Neural cell (in vitro differentiated cells): ENCODE measurements at regions not wholly inside any gene's neighbourhood (a gene's known extent, or its start where the extent isn't known, plus 50 kb on each side); places are given as distances from the start of the nearest gene placed in this dataset.

Experiments
- H2AFZ ChIP-seq: fragments of 200-600, 300-800 bp; sonication (generic), shearing (Covaris generic); 2 replicates; pipeline ENCODE4 v1.6.0; 2014; ENCODE audit warnings: low read depth, mild to moderate bottlenecking, antibody characterized with exemption, low read length, moderate library complexity
- H3F3A ChIP-seq: fragments of 200-600 bp; shearing (Covaris generic); 2 replicates; pipeline ENCODE4 v1.6.1; 2016; ENCODE audit warnings: mild to moderate bottlenecking, moderate library complexity, mixed read lengths, antibody characterized with exemption, low read length; ENCODE audit not compliant: insufficient read depth, poor library complexity, severe bottlenecking
- H3K27ac ChIP-seq: fragments of 200-600, 300-800 bp; sonication (generic), shearing (Covaris generic); 2 replicates; pipeline ENCODE4 v1.5.1; 2014; ENCODE audit warnings: mild to moderate bottlenecking, low read length, moderate library complexity
- H3K27me3 ChIP-seq: fragments of 300-800, 200-600 bp; sonication (generic), shearing (Covaris generic); 2 replicates; pipeline ENCODE4 v1.6.0; 2014; ENCODE audit warnings: mild to moderate bottlenecking, low read depth, low read length, moderate library complexity; ENCODE audit not compliant: insufficient read depth
- H3K36me3 ChIP-seq: fragments of 300-800, 200-600 bp; sonication (generic), shearing (Covaris generic); 2 replicates; pipeline ENCODE4 v1.5.1; 2014; ENCODE audit warnings: mild to moderate bottlenecking, antibody characterized with exemption, low read length, moderate library complexity; ENCODE audit not compliant: insufficient read depth
- H3K4me2 ChIP-seq: fragments of 300-800, 200-600 bp; sonication (generic), shearing (Covaris generic); 2 replicates; pipeline ENCODE4 v1.6.0; 2014; ENCODE audit warnings: mild to moderate bottlenecking, low read length
- H3K4me3 ChIP-seq: fragments of 300-800, 200-600 bp; sonication (generic), shearing (Covaris generic); 2 replicates; pipeline ENCODE4 v1.5.1; 2014; ENCODE audit warnings: mild to moderate bottlenecking, low read length, moderate library complexity
- H3K79me2 ChIP-seq: fragments of 200-600 bp; shearing (Covaris generic); replicated peaks from 2 replicates; pipeline ENCODE4 v1.6.0; 2014; ENCODE audit warnings: mild to moderate bottlenecking, low read length, moderate library complexity; ENCODE audit not compliant: insufficient read depth
- H3K9ac ChIP-seq: fragments of 300-800, 200-600 bp; sonication (generic), shearing (Covaris generic); 2 replicates; pipeline ENCODE4 v1.6.1; 2016; ENCODE audit warnings: mild to moderate bottlenecking, low read length, mixed read lengths
- H3K9me2 ChIP-seq: fragments of 200-600 bp; shearing (Covaris generic); 2 replicates; pipeline ENCODE4 v1.6.1; 2016; ENCODE audit warnings: mild to moderate bottlenecking, low read length, mixed read lengths; ENCODE audit not compliant: insufficient read depth
- H3K9me3 ChIP-seq: fragments of 200-600, 300-800 bp; sonication (generic), shearing (Covaris generic); 2 replicates; pipeline ENCODE4 v1.6.1; 2016; ENCODE audit warnings: mild to moderate bottlenecking, mixed run types, low read length, moderate library complexity, mixed read lengths
- H4K20me1 ChIP-seq: fragments of 200-600 bp; shearing (Covaris generic); 2 replicates; pipeline ENCODE4 v1.6.1; 2016; ENCODE audit warnings: mild to moderate bottlenecking, mixed run types; ENCODE audit not compliant: insufficient read depth
- CTCF ChIP-seq: fragments of 450-650 bp; IDR thresholded peaks from 2 replicates; pipeline ENCODE4 v1.5.1; 2014; ENCODE audit warnings: antibody characterized with exemption, mild to moderate bottlenecking, moderate library complexity; ENCODE audit not compliant: poor library complexity, severe bottlenecking
- EP300 ChIP-seq: fragments of 450-650 bp; conservative IDR thresholded peaks from 2 replicates; pipeline ENCODE4 v1.6.1; 2014; ENCODE audit warnings: antibody characterized with exemption, mild to moderate bottlenecking, moderate library complexity; ENCODE audit not compliant: poor library complexity, severe bottlenecking
- EZH2 ChIP-seq: fragments of 200-600, 300-800 bp; shearing (Covaris generic), sonication (generic); IDR thresholded peaks from 2 replicates; pipeline ENCODE4 v1.6.1; 2014; ENCODE audit warnings: antibody characterized with exemption, low read length, borderline replicate concordance, mild to moderate bottlenecking; ENCODE audit not compliant: insufficient read depth, poor library complexity, severe bottlenecking
- MXI1 ChIP-seq: fragments of 450-650 bp; conservative IDR thresholded peaks from 2 replicates; pipeline ENCODE4 v1.6.1; 2014; ENCODE audit warnings: antibody characterized with exemption, mild to moderate bottlenecking; ENCODE audit not compliant: poor library complexity, severe bottlenecking
- POLR2AphosphoS5 ChIP-seq: IDR thresholded peaks from 2 replicates; pipeline ENCODE4 v1.6.1; 2012
- RAD21 ChIP-seq: fragments of 450-650 bp; conservative IDR thresholded peaks from 2 replicates; pipeline ENCODE4 v1.6.1; 2014; ENCODE audit warnings: antibody characterized with exemption, mild to moderate bottlenecking, moderate library complexity
- REST ChIP-seq: IDR thresholded peaks from 2 replicates; pipeline ENCODE4 v1.6.1; 2012; ENCODE audit warnings: borderline replicate concordance
- SMC3 ChIP-seq: fragments of 450-650 bp; conservative IDR thresholded peaks from 2 replicates; pipeline ENCODE4 v1.6.1; 2014; ENCODE audit warnings: antibody characterized with exemption, mild to moderate bottlenecking, moderate library complexity; ENCODE audit not compliant: poor library complexity
- TAF1 ChIP-seq: IDR thresholded peaks from 2 replicates; pipeline ENCODE4 v1.6.1; 2012; ENCODE audit warnings: low read depth

GRCh38 chr5:108636135-108636853 lies 111.4 kb upstream of the FER start:
- no peak overlapping the region for H2AFZ ChIP-seq
- H3K79me2 ChIP-seq = no peaks in the 10 kb centered on the region
- H3K27ac ChIP-seq = no peak overlapping the region
- H3K4me3 ChIP-seq = no peak overlapping the region
- H3K9me2 ChIP-seq = no peaks in the 10 kb centered on the region
- H3K36me3 ChIP-seq = no peaks in the 10 kb centered on the region
- TF ChIP-seq RAD21 (no peak), EZH2 (no peak), MXI1 (no peak), CTCF (no peak), EP300 (no peak)
- H3K27me3 ChIP-seq = no peaks in the 10 kb centered on the region
- H4K20me1 ChIP-seq = no peaks in the 10 kb centered on the region
- no peaks in the 10 kb centered on the region for H3F3A ChIP-seq
- no peak overlapping the region for H3K4me2 ChIP-seq
- H3K9ac ChIP-seq = no peak overlapping the region
- H3K9me3 ChIP-seq = no peaks in the 10 kb centered on the region

GRCh38 chr5:108634617-108635288 lies 112.9 kb upstream of the FER start:
- Histone ChIP-seq H3K9me3 (no peaks in the 10 kb centered on the region), H4K20me1 (no peaks in the 10 kb centered on the region), H3K27me3 (no peaks in the 10 kb centered on the region), H3F3A (no peaks in the 10 kb centered on the region), H3K4me3 (no peak overlapping the region), H3K36me3 (no peaks in the 10 kb centered on the region), H3K79me2 (no peaks in the 10 kb centered on the region), H3K9me2 (no peaks in the 10 kb centered on the region), H3K9ac (no peak overlapping the region), H3K27ac (no peak overlapping the region), H2AFZ (no peak overlapping the region), H3K4me2 (no peak overlapping the region)
- TF ChIP-seq CTCF (no peak), RAD21 (no peak), SMC3 (no peak), TAF1 (no peak), REST (no peak), EZH2 (no peak), EP300 (no peak), POLR2AphosphoS5 (no peak), MXI1 (no peak)
